Esophagus (tissue), 2 donors: ENCODE measurements at regions not wholly inside any gene's neighbourhood (a gene's known extent, or its start where the extent isn't known, plus 50 kb on each side); places are given as distances from the start of the nearest gene placed in this dataset.

Experiments
- H3K27ac ChIP-seq, 2 donors: one replicate each; pipeline ENCODE4 v1.5.1; 2013; ENCODE audit warnings: low read depth in 2 of 2, mild to moderate bottlenecking in 2 of 2, inconsistent platforms in 1 of 2, low read length in 1 of 2, moderate library complexity in 1 of 2
- H3K27me3 ChIP-seq, 2 donors: one replicate each; pipeline ENCODE4 v1.6.1; 2013; ENCODE audit warnings: low read length in 2 of 2, control low read depth in 1 of 2, mild to moderate bottlenecking in 1 of 2; ENCODE audit not compliant: insufficient read depth in 2 of 2, control insufficient read depth in 1 of 2
- H3K36me3 ChIP-seq, 2 donors: one replicate each; pipeline ENCODE4 v1.6.1; 2013; ENCODE audit warnings: low read length in 1 of 2; ENCODE audit not compliant: control insufficient read depth in 2 of 2, insufficient read depth in 2 of 2
- H3K4me1 ChIP-seq, 2 donors: one replicate each; pipeline ENCODE4 v1.6.1; 2013; ENCODE audit warnings: low read length in 1 of 2; ENCODE audit not compliant: control insufficient read depth in 2 of 2, insufficient read depth in 2 of 2
- H3K4me3 ChIP-seq, 2 donors: one replicate each; pipeline ENCODE4 v1.5.1; 2013; ENCODE audit warnings: low read length in 2 of 2, mild to moderate bottlenecking in 2 of 2, low read depth in 1 of 2, moderate library complexity in 1 of 2
- H3K9me3 ChIP-seq, 2 donors: one replicate each; pipeline ENCODE4 v1.6.1; 2013; ENCODE audit warnings: mild to moderate bottlenecking in 2 of 2, low read depth in 1 of 2, low read length in 1 of 2, moderate library complexity in 1 of 2; ENCODE audit not compliant: control insufficient read depth in 2 of 2, insufficient read depth in 1 of 2
- WGBS, 2 donors: extraction: QIAGEN DNeasy Blood & Tissue Kit; methylation state at CpG; one replicate each; pipeline ENCODE4 v1.1.7; 2013; 5-methylcytosine and 5-hydroxymethylcytosine counted together
- donor health status: healthy with polysubstance abuse.
- donor health status: Bipolar disorder and iron deficiency.

GRCh38 chr22:48091060-48091650 lies 1328.7 kb downstream of the TBC1D22A start:
- Histone ChIP-seq H3K9me3 (no peaks in the 10 kb centered on the region), H3K4me3 (no peak overlapping the region), H3K4me1 (peaks cover 7 to 11% of the 10 kb centered on the region in 2 donors), H3K36me3 (no peaks in the 10 kb centered on the region), H3K27me3 (no peaks in the 10 kb centered on the region), H3K27ac (no peak overlapping the region)
- WGBS, 2 donors: 80% methylated on average over 11 of the region's 11 CpGs

GRCh38 chr22:48090332-48090672 lies 1327.9 kb downstream of the TBC1D22A start:
- Histone ChIP-seq H3K9me3 (no peaks in the 10 kb centered on the region), H3K4me1 (peaks cover 7 to 11% of the 10 kb centered on the region in 2 donors), H3K27me3 (no peaks in the 10 kb centered on the region), H3K4me3 (no peak overlapping the region), H3K36me3 (no peaks in the 10 kb centered on the region), H3K27ac (no peak overlapping the region)
- WGBS, 2 donors: 12 to 30% methylated on average over 7 of the region's 7 CpGs

- no peak overlapping the region for H3K27ac ChIP-seq
- no peaks in the 10 kb centered on the region for H3K9me3 ChIP-seq
- H3K4me3 ChIP-seq: no peak overlapping the region
- H3K27me3 ChIP-seq: no peaks in the 10 kb centered on the region
- H3K4me1 ChIP-seq: peaks cover 7 to 11% of the 10 kb centered on the region in 2 donors
- H3K36me3 ChIP-seq: no peaks in the 10 kb centered on the region
- 28 to 33% methylated on average over 18 to 19 of the region's 19 CpGs for WGBS, 2 donors
These were observed 1327.3 kb downstream of the TBC1D22A start for GRCh38 chr22:48089601-48090331.

GRCh38 chr22:48088926-48089536 lies 1326.6 kb downstream of the TBC1D22A start:
- H3K27me3 ChIP-seq: no peaks in the 10 kb centered on the region
- H3K27ac ChIP-seq: no peak overlapping the region
- 80% methylated on average over 8 of the region's 8 CpGs for WGBS, 2 donors
- H3K4me1 ChIP-seq: peaks cover 7 to 11% of the 10 kb centered on the region in 2 donors
- H3K9me3 ChIP-seq: no peaks in the 10 kb centered on the region
- H3K36me3 ChIP-seq: no peaks in the 10 kb centered on the region
- no peak overlapping the region for H3K4me3 ChIP-seq

- H3K27me3 ChIP-seq: no peaks in the 10 kb centered on the region
- H3K4me3 ChIP-seq: no peak overlapping the region
- H3K9me3 ChIP-seq: no peaks in the 10 kb centered on the region
- WGBS, 2 donors: 80 to 83% methylated on average over 5 of the region's 5 CpGs
- H3K27ac ChIP-seq: no peak overlapping the region
- H3K36me3 ChIP-seq: no peaks in the 10 kb centered on the region
- peaks cover 7 to 11% of the 10 kb centered on the region in 2 donors for H3K4me1 ChIP-seq
These were observed 1325.8 kb downstream of the TBC1D22A start for GRCh38 chr22:48088251-48088650.

- Histone ChIP-seq H3K27ac (no peak overlapping the region), H3K4me3 (no peak overlapping the region), H3K4me1 (peaks cover 7 to 11% of the 10 kb centered on the region in 2 donors), H3K9me3 (no peaks in the 10 kb centered on the region), H3K36me3 (no peaks in the 10 kb centered on the region), H3K27me3 (no peaks in the 10 kb centered on the region)
- WGBS, 2 donors: 76 to 78% methylated on average over 8 of the region's 8 CpGs
These were observed 1323.6 kb downstream of the TBC1D22A start for GRCh38 chr22:48085901-48086645.

GRCh38 chr22:48084729-48085050 lies 1322.2 kb downstream of the TBC1D22A start:
- no peaks in the 10 kb centered on the region for H3K9me3 ChIP-seq
- peaks cover under 1 to 2% of the 10 kb centered on the region in 2 donors for H3K4me1 ChIP-seq
- H3K27me3 ChIP-seq: no peaks in the 10 kb centered on the region
- no peaks in the 10 kb centered on the region for H3K36me3 ChIP-seq
- 75 to 81% methylated on average over 11 of the region's 11 CpGs for WGBS, 2 donors
- no peak overlapping the region for H3K27ac ChIP-seq
- no peak overlapping the region for H3K4me3 ChIP-seq

- no peaks in the 10 kb centered on the region for H3K4me1 ChIP-seq
- H3K27ac ChIP-seq: no peak overlapping the region
- H3K9me3 ChIP-seq: no peaks in the 10 kb centered on the region
- WGBS, 2 donors: 56 to 66% methylated on average over 13 of the region's 13 CpGs
- H3K36me3 ChIP-seq: no peaks in the 10 kb centered on the region
- no peaks in the 10 kb centered on the region for H3K27me3 ChIP-seq
- no peak overlapping the region for H3K4me3 ChIP-seq
These were observed 1321.7 kb downstream of the TBC1D22A start for GRCh38 chr22:48084041-48084728.

GRCh38 chr22:48083502-48083901 lies 1321.1 kb downstream of the TBC1D22A start:
- Histone ChIP-seq H3K9me3 (no peaks in the 10 kb centered on the region), H3K4me1 (no peaks in the 10 kb centered on the region), H3K27me3 (no peaks in the 10 kb centered on the region), H3K27ac (no peak overlapping the region), H3K36me3 (no peaks in the 10 kb centered on the region), H3K4me3 (no peak overlapping the region)
- WGBS, 2 donors: 72 to 77% methylated on average over 10 of the region's 10 CpGs
